HuH-7.5 (cell line): ENCODE measurements at regions not wholly inside any gene's neighbourhood (a gene's known extent, or its start where the extent isn't known, plus 50 kb on each side); places are given as distances from the start of the nearest gene placed in this dataset.
"Not testable (repeated sequence)": the region's sequence is repeated elsewhere in the genome, so short reads cannot be mapped to it uniquely, and the experiment has no call there.

ENCODE experiments used
- DNase-seq: peaks from one replicate; pipeline ENCODE4 v3.0.0; 2011; ENCODE audit warnings: low spot score

DNA sequence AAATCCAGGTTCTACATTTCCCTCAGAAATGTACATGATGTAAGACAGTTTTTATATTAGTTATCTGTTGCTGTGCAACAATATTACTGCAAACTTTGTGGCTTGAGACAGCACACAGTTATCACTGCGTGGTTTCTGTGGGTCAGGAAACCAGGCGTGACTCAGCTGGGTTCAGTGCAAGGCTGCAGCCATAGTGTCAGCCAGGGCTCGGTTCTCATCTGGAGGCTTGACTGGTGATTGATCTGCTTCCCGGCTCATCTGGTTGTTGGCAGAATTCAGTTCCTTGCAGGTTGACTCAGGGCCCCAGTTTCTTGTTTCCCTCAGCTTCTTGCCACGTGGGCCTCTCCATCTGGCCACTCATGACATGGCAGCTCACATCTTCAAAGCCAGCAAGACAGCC lies 146.8 kb upstream of the ROPN1B start:
- not testable (repeated sequence) for DNase-seq

DNA sequence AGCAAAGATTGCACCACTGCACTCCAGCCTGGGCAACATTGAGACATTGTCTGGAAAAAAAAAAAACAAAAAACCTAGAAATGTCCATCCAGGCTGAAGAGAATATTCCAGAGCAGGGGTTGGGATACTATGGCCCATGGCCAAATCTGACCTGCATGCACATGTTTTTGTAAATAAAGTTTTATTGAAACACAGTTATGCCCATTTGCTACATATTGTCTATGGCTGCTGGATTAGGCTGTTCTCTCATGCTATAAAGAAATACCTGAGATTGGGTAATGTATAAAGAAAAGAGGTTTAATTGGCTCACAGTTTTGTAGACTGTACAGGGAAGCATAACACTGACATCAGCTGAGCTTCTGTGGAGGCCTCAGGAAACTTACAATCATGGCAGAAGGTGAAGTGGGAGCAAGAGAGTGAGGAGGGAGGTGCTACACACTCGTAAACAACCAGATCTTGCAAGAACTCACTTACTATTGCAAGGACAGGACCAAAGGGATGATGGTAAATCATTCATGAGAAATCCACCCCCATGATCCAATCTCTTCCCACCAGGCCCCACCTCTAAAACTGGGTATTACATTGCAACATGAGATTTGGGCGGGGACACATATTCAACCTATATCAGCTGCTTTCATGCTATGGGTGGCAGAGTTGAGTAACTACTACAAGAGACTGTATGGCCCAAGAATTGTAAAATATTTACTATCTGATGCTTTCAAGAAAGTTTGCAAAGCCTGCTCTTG lies 137.8 kb upstream of the ROPN1B start:
- DNase-seq = not testable (repeated sequence)

DNA sequence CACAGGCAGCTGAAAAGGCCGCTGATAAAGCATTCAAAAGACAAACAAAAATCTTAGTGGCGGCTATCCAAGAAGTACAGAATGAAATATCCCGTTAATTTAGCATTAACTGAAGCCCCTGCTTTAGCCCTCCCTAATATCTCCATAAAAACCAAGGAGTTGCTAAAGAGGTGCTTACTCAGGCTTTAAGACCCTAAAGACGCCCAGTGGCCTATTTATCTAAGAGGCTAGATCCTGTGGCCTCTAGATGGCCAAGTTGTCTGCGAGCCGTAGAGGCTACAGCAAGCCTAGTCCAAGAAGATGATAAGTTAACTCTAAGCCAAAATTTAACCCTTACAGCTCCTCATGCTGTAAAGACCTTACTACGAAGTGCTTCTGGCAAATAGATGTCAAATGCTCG lies 133.4 kb upstream of the ROPN1B start:
- not testable (repeated sequence) for DNase-seq

DNA sequence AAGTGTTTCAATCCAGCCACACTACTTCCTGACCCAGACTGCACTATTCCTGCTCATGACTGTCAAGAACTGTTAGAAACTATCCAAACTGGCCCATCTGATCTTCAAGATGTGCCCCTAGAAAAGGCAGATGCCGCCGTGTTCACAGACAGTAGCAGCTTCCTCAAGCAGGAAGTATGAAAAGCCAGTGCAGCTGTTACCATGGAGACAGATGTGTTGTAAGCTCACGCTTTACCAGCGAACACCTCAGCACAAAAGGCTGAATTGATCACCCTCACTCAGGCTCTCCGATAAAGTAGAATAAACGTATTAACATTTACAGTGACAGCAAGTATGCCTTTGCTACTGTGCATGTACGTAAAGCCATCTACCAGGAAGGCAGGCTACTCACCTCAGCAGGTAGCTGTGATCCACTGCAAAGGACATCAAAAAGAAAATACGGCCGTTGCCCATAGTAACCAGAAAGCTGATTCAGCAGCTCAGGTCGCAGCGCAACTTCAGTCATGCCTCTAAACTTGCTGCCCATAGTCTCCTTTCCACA lies 132.9 kb upstream of the ROPN1B start:
- DNase-seq = not testable (repeated sequence)

DNA sequence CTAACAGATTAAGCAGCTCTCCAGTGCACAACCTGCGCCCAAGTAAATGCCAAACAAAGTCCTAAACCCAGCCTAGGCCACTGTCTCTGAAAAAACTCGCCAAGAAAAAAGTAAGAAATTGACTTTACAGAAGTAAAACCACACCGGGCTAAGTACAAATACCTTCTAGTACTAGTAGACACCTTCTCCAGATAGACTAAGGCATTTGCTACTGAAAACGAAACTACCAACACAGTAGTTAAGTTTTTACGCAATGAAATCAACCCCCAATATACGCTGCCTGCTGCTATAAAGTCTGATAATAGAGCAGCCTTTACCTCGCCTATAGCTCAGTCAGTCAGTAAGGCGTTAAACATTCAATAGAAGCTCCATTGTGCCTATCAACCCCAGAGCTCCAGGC lies 132.2 kb upstream of the ROPN1B start:
- DNase-seq = not testable (repeated sequence)

DNA sequence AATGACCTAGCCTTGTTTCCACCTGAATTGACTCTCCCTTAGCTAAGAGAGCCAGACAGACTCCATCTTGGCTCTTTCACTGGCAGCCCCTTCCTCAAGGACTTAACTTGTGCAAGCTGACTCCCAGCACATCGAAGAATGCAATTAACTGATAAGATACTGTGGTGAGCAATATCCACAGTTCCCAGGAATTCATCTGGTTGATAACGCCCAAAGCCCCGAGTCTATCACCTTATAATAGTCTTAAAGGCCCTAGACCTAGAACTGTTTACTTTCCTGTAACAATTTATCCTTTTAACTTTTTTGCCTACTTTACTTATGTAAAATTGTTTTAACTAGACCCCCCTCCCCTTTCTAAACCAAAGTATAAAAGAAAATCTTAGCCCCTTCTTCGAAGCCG lies 130.1 kb upstream of the ROPN1B start:
- not testable (repeated sequence) for DNase-seq

DNA sequence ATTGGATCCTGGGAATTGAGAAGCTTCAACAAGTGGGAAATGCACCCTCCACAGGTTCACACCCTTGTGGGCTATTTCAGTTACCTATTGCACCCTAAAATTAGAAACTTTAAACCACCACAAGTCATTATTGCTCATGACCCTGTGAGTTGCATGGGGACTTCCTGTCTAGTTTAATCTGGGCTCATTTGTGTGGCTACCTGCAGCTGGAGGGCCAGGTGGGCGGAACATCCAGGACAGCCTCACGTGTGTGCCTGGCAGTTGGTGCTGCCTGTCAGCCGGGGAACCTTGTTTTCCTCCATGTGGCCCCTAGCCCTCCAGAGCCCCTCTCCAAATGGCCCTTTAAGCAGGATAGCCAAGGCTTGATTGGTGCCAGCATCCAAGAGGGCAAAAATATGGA lies 128.5 kb upstream of the ROPN1B start:
- not testable (repeated sequence) for DNase-seq

DNA sequence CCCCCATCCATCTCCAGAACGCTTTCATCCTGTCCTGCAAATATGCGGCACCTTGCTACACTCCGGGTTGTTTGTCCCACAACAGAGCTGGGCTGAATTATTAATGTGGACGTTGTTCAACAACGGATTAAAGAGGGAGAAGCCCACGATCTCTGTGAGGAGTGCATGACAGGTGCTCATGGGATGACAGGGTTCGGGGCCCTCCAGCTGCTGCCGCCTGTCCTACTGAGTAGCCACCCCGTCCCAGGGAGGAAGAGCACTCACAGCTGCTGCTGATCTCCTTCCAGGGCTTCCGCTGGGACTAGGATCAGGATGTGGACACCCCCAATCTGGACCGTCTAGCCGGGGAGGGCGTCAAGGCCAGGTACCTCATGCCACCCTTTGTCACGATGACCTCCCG lies 121.0 kb upstream of the ROPN1B start:
- DNase-seq = not testable (repeated sequence)

DNA sequence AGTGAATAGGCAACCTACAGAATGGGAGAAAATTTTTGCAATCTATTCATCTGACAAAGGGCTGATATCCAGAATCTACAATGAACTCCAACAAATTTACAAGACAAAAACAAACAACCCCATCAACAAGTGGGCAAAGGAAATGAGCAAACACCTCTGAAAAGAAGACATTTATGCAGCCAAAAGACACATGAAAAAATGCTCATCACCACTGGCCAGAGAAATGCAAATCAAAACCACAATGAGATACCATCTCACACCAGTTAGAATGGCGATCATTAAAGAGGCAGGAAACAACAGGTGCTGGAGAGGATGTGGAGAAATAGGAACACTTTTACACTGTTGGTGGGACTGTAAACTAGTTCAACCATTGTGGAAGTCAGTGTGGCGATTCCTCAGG lies 114.0 kb upstream of the ROPN1B start:
- DNase-seq = not testable (repeated sequence)

DNA sequence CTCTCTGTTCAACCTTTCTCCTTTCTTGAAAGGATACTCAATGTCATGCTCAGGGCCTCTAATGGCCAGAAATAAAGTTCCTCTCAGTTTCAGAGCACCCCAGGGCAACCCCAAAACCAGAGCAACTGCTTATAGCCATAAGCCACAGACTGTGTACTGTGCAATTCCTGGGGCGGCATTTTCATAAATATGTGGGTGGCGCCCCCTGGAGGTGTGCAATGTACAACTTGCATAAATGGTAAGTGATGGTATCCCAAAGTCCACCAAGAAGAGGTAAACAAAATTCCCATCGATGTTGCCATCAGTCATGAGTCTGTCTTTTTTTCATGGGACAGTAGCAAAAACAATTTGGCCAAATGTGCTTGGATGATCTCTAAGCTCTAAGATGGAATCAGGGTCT lies 108.4 kb upstream of the ROPN1B start:
- DNase-seq = not testable (repeated sequence)

DNA sequence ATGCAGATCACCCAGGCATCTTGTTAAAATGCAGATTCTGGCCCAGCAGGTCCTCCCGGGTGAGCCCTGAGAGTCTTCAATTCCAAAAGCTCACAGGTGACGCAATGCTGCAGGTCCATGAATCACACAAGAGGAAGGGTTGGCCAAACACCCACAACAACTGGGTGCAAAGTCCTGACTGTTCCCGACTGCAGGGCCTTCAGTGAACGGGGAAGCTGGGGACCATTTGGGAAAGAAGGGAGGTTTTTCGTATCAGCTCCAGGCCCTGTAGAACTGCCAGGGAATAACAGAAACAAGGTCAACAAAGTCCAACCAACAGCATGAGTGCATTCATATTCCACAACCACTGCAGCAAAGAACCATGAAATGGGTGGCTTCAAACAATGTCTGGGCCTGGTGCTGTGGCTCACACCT lies 106.1 kb upstream of the ROPN1B start:
- not testable (repeated sequence) for DNase-seq

DNA sequence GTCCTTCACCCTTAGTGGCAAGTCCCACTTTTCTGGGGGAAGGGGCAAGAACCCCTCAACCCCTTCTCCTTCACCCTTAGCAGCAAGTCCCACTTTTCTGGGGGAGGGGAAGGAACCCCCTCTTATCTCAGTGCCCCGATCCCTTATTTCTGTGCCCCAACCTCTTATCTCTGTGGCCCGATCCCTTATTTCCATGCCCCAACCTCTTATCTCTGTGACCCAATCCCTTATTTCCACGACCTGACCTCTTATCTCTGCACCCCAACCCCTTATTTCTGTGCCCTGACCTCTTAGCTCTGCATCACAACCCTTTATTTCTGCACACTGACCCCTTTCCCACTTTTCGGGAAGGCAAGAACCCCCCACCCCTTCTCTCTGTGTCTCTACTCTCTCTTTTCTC lies 104.4 kb upstream of the ROPN1B start:
- not testable (repeated sequence) for DNase-seq

DNA sequence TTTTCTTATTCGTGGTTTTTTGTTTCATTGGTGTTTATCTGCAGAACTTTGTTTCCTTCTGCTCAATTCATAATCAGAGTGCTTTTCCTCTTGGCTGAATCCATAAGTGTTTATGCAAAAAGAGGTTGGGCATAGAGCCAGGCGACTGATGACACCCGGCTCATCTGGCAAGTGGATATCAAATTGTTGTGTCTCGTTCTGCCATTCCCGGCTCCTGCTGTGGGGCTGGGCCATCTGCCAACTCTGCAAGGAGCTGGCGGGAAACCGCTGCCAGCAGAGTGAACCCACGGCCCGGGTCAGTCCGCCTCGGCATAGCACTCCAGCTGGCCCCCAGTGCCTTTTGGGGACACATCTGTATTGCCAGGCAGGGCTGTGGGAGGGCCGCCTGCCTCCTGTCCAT lies 83.0 kb upstream of the ROPN1B start:
- not testable (repeated sequence) for DNase-seq

DNA sequence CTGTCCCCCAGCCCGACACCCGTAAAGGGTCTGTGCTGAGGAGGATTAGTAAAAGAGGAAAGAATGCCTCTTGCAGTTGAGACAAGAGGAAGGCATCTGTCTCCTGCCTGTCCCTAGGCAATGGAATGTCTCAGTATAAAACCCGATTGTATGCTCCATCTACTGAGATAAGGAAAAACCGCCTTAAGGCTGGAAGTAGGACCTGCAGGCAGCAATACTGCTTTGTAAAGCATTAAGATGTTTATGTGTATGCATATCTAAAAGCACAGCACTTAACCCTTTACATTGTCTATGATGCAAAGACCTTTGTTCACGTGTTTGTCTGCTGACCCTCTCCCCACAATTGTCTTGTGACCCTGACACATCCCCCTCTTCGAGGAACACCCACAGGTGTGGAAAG lies 69.8 kb upstream of the ROPN1B start:
- DNase-seq = not testable (repeated sequence)

DNA sequence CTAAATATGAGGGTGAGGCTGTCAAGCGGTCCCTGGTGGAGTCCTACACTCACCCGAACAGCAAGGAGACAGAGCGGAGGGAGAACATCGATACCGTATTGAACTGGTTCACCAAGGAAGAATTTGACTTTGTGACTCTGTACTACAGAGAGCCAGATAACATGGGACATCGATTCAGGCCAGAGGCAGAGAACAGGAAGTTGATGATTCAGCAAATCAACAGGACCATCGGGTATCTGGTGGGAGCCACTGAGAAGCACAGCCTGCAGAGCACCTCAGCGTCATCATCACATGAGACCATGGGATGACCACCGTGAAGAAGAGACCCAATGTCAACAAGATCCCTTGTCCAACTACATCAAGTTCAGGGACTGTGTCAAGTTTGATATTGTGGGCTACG lies 67.5 kb upstream of the ROPN1B start:
- not testable (repeated sequence) for DNase-seq

DNA sequence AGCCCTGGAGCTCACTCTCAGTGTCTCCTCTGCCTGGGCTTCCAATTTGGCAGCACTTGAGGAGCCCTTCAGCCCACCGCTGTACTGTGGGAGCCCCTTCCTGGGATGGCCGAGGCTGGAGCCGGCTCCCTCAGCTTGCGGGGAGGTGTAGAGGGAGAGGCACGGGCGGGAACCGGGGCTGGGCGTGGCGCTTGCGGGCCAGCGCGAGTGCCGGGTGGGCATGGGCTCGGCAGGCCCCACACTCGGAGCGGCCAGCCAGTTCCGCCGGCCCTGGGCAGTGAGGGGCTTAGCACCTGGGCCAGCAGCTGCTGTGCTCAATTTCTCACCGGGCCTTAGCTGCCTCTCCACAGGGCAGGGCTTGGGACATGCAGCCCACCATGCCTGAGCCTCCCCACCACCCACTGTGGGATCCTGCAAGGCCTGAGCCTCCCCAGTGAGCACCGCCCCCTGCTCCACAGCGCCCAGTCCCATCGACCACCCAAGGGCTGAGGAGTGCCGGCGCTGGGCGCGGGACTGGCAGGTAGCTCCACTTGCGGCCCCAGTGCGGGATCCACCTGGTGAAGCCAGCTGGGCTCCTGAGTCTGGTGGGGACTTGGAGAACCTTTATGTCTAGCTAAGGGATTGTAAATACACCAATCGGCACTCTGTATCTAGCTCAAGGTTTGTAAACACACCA lies 65.1 kb upstream of the ROPN1B start:
- not testable (repeated sequence) for DNase-seq

DNA sequence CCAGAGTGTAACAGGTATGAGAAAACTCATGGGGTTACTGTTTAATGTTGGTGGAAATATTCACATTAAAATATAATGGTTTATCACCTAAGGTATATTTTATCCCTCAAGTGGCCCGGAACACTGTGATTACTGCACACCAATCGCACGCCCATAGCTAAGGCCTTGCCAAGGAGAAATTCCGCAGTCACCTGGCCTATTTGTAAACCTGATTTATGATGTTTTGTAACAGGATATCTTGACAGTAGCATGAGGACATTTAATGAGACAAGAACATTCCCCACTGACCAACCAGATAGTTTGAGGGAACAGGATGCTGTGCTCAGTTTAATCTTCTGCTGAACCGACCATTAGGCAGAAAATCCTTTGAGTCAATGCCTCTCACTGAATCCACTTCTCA lies 61.7 kb upstream of the ROPN1B start:
- not testable (repeated sequence) for DNase-seq

DNA sequence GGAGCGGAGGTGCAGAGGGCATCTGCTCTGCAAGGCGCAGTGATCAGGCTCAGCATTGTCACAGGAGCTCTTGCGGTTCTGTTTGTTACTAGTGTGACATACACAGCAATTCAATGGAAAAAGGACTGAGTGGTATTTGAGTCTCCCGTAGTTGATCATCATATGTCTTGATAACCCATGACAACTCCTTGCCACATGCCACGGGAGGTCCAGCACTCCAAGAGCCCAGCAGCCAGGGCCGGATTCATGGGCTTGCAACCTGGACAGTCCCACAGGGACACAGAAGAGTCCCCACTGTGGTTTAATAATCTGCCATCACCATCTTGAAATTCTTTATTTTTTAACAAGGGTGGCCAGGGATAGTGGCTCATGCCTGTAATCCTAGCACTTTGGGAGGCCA lies 58.1 kb upstream of the ROPN1B start:
- DNase-seq = not testable (repeated sequence)

DNA sequence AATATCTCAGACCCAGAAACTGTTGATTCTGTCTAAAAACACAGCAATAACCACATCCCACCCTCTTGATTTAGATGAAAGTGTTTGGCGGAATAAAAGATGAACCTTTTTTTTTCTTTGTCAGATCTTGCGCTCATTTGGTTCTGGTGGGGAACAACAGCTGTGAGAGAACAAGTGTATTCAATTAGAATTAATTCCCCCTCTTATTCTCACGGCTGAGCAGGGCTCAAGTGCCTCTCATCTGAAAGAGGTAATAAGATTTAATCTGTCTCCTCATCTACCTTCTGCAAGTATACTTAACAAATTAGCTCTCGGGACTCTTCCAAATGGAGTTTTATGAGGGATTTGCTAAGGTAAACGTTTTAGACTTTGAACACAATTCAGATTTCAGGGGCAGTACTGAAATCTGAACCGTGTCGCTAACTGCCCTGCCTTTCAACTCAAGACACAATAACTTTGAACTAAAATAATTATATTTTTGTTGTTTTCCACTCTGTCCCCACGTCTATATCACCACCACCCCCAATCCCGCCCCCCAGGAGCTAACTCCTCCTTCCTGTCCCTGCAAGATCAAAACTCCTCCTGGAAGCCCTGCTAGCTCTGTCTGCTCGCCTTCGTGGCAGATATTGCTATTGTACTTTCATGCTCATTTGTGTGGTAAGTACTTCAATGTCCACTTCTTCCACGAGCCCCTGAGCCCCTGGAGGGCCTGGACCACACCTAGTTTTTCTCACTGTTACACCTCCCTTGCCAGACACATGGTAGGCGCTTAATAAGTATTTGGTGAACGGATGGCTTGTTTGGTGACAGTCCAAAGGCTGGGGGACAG lies 54.2 kb upstream of the ROPN1B start:
- DNase-seq = not testable (repeated sequence)

DNA sequence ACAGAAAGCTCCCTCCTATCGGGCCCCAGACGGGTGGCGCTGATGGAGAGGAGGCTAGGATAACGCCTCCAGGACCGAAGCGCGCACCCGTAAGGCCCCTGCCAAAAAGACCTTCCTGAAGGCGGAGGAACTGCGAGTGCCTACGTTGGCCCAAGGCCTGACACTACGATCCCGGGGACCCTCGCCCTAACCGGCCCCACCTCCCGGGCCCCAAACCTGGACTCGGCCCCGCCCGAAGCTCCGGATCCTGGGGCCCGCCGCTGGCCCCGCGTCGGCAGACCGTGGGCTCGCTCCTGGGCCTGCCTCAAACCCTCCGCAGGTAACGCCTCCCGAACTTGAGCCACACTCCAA lies 53.6 kb upstream of the ROPN1B start:
- DNase-seq = not testable (repeated sequence)

DNA sequence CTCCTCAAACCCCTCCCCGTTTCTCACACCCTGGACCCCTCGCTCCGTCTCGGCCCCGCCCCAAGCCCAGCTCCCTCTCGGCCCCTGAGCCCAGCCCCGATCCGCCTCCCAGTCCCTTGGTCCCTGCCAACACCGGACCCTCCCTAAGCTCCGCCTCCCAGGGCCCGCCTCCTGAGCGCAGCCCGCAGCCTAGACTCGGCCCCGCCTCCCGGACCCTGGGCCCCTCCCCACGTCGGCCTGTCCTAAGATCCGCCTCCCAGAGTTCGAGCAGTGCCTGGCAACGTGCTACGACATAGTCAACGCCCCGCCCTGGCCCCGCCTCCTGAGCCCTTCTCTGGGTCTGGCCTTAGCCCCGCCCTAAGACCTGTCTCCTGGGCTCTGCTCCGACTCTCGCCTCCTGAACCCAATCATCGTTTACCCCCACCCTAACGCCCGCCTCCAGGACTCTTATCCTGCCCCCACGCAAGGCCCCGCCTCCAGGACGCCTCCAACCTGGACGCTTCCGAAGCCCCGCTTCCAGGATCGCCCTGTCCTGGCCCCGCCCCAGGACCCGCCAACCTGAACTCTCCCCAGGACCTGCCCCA lies 53.1 kb upstream of the ROPN1B start:
- DNase-seq = peak; percentile 76

DNA sequence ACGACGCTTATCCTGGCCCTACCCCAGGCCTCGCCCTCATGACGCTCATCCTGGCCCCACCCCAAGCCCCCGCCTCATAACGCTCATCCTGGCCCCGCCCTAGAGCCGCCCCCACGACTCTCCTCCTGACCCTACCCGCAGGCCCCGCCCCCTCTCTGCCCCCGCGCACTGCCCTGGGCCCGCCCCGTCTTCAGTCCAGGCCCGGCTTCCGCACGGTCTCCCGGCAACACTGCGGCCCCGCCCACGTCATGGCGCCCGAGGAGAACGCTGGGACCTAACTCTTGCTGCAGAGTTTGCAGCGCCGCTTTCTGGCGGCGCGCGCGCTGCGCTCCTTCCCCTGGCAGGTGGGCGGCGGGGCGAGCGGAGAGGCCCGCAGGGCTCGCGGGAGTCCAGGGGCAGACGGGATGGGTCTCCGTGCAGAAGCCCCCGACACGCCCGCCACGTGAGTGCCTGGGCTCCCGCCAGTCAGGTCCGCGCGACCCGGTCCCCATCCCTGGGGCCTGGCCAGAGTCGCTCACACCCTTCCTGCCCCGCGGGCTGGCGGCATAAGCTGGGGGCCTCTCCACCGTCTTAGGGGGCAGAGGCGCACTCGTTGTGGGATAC lies 52.5 kb upstream of the ROPN1B start:
- DNase-seq = peak; percentile 79
